ENCODE measurements at regions not wholly inside any gene's neighbourhood (a gene's known extent, or its start where the extent isn't known, plus 50 kb on each side); places are given as distances from the start of the nearest gene placed in this dataset.
"Not testable (repeated sequence)": the region's sequence is repeated elsewhere in the genome, so short reads cannot be mapped to it uniquely, and the experiment has no call there.

DNA sequence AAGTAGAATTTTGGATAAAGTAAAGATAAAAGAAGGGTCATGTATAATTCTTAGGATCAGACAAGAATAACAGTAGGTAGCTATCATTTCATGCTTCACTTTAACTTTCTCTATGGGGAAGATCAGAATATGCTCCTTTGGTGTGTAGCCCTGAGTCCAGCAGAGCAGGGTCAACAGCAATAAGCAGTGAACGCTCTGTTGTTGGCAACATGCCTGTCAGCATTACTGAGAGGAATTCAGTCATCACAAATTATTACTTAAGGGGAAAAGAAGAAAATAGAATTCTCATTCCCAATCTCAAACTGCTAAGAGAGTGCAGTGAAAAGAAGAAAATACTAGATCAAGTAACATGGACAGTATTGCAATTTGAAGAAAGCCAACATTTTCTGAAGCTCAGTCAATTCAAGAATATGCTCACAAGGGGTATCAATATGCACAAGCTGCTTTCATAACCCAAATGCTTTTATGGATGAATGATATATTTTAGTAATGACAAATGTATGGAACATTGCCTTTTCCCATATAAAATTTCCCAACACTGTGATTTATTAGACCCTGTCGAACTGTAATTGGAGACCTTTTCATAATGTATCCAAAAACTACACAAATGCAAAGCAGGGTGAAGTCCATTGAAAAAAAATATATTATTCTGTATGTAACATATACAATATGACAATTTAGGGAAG lies 1359.4 kb downstream of the EFNA5 start:
- DNase-seq, result peak; percentile 50

- no peak for DNase-seq
These were observed 1363.5 kb downstream of the EFNA5 start for GRCh38 chr5:106307265-106307664.

DNA sequence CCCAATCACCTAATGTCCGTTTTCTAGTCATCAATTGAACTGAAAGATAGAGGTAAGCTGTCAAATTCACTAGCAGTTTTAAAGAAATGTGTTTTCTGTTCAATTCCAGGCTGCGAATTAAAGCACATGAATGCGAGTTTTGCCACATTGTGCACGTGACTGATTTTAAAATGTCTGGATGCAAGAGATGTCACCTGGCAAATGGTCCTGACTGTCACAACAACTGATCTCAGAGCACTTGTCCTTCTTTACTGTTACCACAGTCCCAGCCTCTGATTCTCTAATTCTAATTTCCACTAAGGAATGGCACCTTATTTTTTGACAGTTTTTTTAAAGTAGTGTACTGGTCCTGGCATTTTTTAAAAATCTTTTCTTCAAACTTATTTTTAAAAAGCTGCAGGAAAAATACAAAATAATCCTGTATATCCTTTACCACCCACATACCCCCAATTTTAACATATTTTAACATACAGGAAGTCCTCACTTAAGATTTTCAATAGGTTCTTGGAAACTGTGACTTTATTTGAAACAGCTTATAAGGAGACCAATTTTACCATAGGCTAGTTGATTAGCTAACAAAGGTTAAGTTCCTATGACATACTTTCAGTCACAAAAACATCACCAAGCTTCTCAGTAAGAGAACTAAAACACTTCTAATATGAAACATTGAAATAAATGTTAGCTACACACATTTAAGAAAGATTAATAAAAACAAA lies 1364.3 kb downstream of the EFNA5 start:
- no peak for DNase-seq

DNA sequence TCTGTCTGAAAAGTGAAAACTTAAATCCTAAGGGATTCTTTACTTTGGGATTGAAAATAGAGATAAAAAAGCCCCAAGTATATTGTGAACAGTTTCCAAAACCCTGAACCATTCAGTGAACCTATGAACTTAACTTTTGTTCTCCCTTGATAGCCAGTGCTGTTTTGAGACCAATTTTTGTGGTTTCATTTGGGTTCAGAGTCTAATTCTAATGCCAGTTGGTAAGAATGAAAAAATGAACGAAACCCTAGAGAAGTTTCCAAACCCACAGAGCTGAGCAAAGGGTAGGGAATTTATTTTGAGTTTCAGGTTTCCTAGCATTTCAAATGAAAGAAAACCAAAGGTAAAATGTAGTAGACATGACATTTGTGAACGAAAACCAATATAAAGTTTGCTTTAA lies 1366.8 kb downstream of the EFNA5 start:
- no peak for DNase-seq

DNA sequence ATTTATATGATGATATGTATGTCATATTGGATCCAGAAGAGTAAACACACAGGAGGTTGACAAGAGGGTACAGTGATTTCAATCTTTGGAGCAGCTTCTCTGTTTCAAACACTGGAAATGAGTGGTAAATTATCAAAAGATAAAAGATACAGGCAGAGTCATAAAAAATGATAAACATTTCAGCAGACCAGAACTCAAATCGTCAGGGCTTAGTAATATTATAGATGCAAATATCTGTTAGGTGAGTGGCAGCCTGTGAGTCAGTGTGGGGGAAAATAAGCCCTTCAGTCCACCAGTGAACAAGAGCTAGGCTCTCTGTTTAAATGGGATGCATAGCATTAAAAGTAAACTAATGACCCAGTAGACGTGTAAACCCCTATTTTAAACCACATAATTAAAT lies 1378.1 kb downstream of the EFNA5 start:
- peak; percentile 71 for DNase-seq

DNA sequence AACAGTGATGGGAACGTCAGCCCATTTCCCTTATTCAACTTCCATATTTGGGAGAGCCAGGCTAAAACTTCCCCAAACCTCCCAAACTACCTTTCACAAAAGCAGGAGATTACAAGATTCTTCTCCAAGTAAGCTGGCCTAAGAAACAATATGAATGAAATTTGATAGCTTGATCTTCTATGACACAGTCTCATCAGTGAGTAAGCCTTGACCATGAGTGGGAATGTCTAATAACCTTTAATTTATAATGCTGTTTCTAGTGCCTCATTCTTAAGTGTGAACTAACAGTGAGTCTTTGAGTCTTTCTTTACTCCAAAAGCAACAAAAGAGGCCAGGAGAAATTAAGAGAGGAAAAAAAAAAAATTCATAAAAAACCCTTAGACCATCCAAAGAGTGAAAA lies 1379.9 kb downstream of the EFNA5 start:
- peak; percentile 52 for DNase-seq

GRCh38 chr5:106288979-106289378 lies 1381.8 kb downstream of the EFNA5 start:
- DNase-seq, result peak; percentile 34

DNA sequence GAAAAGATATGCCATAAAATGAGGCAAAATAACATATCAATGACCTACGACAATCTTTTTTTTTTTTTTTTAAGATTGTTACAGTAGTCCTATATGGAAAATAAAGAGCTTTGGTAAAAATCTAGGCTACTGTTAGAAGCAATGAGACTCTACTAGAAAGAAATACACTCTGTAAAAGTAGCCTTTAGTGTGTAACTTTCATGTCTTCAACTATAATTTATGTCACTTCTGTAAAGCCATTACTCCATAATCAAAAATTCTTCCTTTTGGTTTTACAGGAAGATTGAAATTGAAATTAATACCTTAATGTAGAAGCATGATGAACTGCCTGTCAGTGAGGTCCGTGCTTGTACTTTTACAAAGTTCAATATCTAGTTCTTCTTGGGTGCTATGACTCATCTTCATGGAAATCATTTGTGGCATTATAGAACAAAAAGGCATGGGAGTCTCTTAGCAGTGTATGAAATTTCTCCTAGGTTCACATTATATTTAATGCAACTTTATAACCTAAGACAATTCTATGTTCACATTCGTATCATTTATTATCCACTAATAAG lies 1393.1 kb downstream of the EFNA5 start:
- no peak for DNase-seq

DNA sequence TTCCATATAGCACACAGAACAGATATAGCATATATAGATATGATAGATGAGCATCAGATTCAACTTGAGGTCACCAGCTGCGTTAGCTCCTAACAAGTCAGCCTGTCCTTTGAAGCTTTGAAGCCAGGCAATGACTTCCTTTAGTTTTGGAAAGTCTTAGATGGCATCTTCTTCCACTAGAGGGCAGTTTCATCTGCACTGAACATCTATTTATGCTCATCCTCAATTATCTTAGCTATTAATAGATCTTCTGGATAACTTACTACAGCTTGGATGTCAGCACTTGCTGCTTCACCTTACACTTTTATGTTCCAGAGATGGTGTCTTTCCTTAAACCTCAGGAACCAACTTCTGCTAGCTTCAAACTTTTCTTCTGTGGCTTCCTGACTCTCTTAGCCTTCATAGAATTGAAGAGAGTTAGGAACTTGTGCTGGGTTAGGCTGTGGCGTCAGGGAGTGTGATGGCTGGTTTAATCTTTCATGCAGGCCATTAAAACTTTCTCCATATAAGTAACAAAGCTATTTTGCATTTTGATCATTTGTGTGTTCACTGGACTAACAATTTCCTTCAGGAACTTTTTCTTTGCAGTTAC lies 1401.4 kb downstream of the EFNA5 start:
- peak; percentile 39 for DNase-seq

DNA sequence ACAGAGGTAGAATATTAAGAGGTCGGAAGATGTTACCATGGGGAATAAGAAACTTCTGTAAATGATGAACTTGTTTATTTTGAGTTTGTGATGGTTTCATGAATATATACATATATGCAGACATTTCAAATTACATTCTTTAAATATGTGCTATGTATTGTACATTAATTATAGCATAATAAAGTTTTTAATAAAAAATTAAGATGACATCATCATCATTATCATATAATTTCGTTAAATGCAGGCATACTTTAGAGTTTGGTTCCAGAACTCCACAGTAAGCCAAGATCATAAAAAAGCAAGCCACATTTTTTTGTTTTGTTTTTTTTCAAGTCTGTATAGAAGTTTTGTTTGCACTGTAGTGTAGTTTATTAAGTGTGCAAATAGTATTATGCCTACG lies 1403.5 kb downstream of the EFNA5 start:
- no peak for DNase-seq

GRCh38 chr5:106262395-106262794 lies 1408.3 kb downstream of the EFNA5 start:
- no peak for DNase-seq

GRCh38 chr5:106259431-106260090 lies 1411.2 kb downstream of the EFNA5 start:
- not testable (repeated sequence) for DNase-seq

- peak; percentile 72 for DNase-seq
These were observed 1412.1 kb downstream of the EFNA5 start for GRCh38 chr5:106258591-106259125.

GRCh38 chr5:106254784-106255183 lies 1416.0 kb downstream of the EFNA5 start:
- DNase-seq, result no peak

GRCh38 chr5:106246044-106246745 lies 1424.5 kb downstream of the EFNA5 start:
- not testable (repeated sequence) for DNase-seq

DNA sequence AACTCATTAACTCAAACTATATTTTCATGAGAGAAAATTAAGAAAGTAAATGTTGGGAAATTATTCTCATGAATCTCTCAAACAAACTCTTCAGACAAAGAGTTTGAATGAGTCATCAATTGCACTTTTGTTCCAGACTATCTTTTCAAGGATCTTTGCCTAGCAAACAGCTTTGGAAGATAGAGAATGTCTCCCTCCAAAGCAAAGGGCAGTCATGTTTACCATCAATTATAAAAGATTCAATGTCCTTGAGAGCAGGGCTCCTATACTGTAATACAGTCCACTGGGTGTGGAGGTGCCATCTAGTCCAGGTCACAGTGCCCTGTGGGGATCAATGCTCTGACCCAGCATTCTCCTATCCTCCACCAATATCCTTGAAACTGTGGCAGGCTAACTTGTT lies 1429.3 kb downstream of the EFNA5 start:
- DNase-seq, result no peak

DNA sequence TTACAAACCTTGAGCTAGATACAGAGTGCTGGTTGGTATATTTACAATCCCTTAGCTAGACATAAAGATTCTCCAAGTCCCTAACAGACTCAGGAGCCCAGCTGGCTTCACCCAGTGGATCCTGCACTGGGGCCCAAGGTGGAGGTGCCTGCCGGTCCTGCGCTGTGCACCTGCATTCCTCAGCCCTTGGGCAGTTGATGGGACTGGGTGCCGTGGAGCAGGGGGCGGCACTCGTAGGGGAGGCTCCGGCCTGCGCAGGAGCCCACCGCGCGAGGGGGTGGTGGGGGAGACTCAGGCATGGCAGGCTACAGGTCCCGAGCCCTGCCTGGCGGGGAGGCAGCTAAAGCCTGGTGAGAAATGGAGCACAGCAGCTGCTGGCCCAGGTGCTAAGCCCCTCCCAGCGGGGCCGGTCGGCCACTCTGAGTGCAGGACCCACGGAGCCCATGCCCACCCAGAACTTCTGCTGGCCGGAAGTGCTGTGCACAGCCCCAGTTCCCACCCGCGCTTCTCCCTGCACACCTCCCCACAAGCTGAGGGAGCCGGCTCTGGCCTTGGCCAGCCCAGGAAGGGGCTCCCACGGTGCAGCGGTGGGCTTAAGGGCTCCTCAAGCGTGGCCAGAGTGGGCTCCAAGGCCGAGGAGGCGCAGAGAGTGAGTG lies 1464.7 kb downstream of the EFNA5 start:
- DNase-seq, result no peak

GRCh38 chr5:106202035-106202434 lies 1468.7 kb downstream of the EFNA5 start:
- no peak for DNase-seq

DNA sequence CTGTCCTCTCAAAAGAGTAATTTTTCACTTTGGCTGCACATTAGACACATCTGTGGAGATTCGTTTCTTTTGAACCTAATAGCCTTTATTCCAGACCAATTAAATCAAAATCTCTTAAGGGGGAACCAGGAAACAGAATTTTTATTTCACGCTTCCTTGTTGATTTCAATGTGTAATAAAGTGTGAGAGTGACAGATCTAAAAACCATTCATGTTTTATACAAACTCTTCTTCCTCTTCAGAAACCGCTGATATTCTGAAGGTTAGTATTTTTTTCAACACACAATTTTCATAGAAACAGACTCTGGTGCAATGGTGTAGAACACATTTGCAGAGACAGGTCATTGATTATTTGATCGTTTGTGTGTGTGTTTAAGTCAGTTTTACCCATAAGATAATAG lies 1469.8 kb downstream of the EFNA5 start:
- DNase-seq, result no peak

- DNase-seq, result no peak
These were observed 1474.9 kb downstream of the EFNA5 start for GRCh38 chr5:106195679-106196474.

All from fibroblast of skin of abdomen (primary cell).